Psoas muscle (tissue), 7 donors: ENCODE measurements at regions not wholly inside any gene's neighbourhood (a gene's known extent, or its start where the extent isn't known, plus 50 kb on each side); places are given as distances from the start of the nearest gene placed in this dataset.

Experiments used
- ATAC-seq, 4 donors: fragments of 200-7000 bp; cut with Tn5 transposase; one replicate each; pipeline ENCODE4 v1.9.1; 2020; ENCODE audit warnings: moderate library complexity in 3 of 4, mild to moderate bottlenecking in 2 of 4
- DNase-seq, 2 donors: peaks; one replicate each; pipeline ENCODE4 v3.0.0-alpha.2; 2020
- H3K27ac ChIP-seq: fragments of 200-600 bp; one replicate; pipeline ENCODE4 v1.8.0; 2022
- H3K27me3 ChIP-seq, 3 donors: fragments of 200-600 bp in 1 of 3; one replicate each; pipeline versions ENCODE4 v1.6.1 to v1.8.0; 2013 to 2022; ENCODE audit warnings: low read length in 2 of 3, mild to moderate bottlenecking in 2 of 3, moderate library complexity in 1 of 3; ENCODE audit not compliant: insufficient read depth in 3 of 3
- H3K36me3 ChIP-seq, 2 donors: fragments of 200-600 bp in 1 of 2; one replicate each; pipeline versions ENCODE4 v1.6.1 to v1.8.0; 2013 to 2022; ENCODE audit warnings: low read depth in 1 of 2, mild to moderate bottlenecking in 1 of 2, moderate library complexity in 1 of 2; ENCODE audit not compliant: insufficient read depth in 1 of 2
- H3K4me1 ChIP-seq: fragments of 200-600 bp; one replicate; pipeline ENCODE4 v1.8.0; 2022
- H3K4me3 ChIP-seq: fragments of 200-600 bp; one replicate; pipeline ENCODE4 v1.8.0; 2022; ENCODE audit warnings: mild to moderate bottlenecking
- H3K9me3 ChIP-seq: fragments of 200-600 bp; one replicate; pipeline ENCODE4 v1.8.0; 2022
- CTCF ChIP-seq: fragments of 200-600 bp; IDR thresholded peaks from one replicate; pipeline ENCODE4 v1.8.0; 2022; ENCODE audit warnings: antibody characterized with exemption
- WGBS, 3 donors: extraction: QIAGEN DNeasy Blood & Tissue Kit; methylation state at CpG; one replicate each; pipeline versions ENCODE4 v1.1.6 to v1.1.7; 2013; 5-methylcytosine and 5-hydroxymethylcytosine counted together
- intact Hi-C, 2 donors: fragments of 100-400 bp; cut with DNase I; formaldehyde crosslinking; loops; one replicate each; pipeline versions ENCODE4 v1.11.0 to v1.14.2; 2022
- donor health status: healthy with polysubstance abuse.
- donor health status: DM: no; HTN: no; CAD: no; lungs with moderate emphysema.
- donor health status: Bipolar disorder and iron deficiency.
- donor health status: healthy.
- donor health status: DM: yes; HTN: yes; CAD: no.
- donor health status: DM: no; HTN: no; CAD: no.
- donor health status: DM: yes; HTN: yes; CAD: no.

GRCh38 chr7:118110178-118110925 is 73.6 kb upstream of the LSM8 start:
- H3K27me3 ChIP-seq, result no peaks in the 10 kb centered on the region
- ATAC-seq, result no peak
- H3K36me3 ChIP-seq, result no peaks in the 10 kb centered on the region
- WGBS, 3 donors, result 92 to 97% (median 92%) methylated on average over 2 of the region's 2 CpGs
- no peak overlapping the region for H3K4me3 ChIP-seq
- H3K27ac ChIP-seq, result no peak overlapping the region
- no peaks in the 10 kb centered on the region for H3K9me3 ChIP-seq
- intact Hi-C loops, result no loop called here
- no peak for DNase-seq
- TF ChIP-seq CTCF, result no peak
- no peaks in the 10 kb centered on the region for H3K4me1 ChIP-seq

- DNase-seq, result no peak
- Histone ChIP-seq H3K4me1 (no peaks in the 10 kb centered on the region), H3K27me3 (no peaks in the 10 kb centered on the region), H3K9me3 (no peaks in the 10 kb centered on the region), H3K36me3 (no peaks in the 10 kb centered on the region), H3K4me3 (no peak overlapping the region), H3K27ac (no peak overlapping the region)
- ATAC-seq, result no peak
- TF ChIP-seq CTCF, result no peak
- 73 to 79% (median 76%) methylated on average over 2 of the region's 2 CpGs for WGBS, 3 donors
- intact Hi-C loops, result no loop called here
Observed at GRCh38 chr7:118111347-118111746, 72.6 kb upstream of the LSM8 start.

GRCh38 chr7:118114175-118114574 is 69.8 kb upstream of the LSM8 start:
- intact Hi-C loops, result no loop called here
- ATAC-seq (no peak), DNase-seq (no peak)
- H3K4me1 ChIP-seq, result no peaks in the 10 kb centered on the region
- H3K27me3 ChIP-seq, result no peaks in the 10 kb centered on the region
- H3K4me3 ChIP-seq, result no peak overlapping the region
- H3K9me3 ChIP-seq, result no peaks in the 10 kb centered on the region
- TF ChIP-seq CTCF, result no peak
- WGBS, 3 donors, result 87 to 92% (median 89%) methylated on average over 10 of the region's 10 CpGs
- H3K27ac ChIP-seq, result no peak overlapping the region
- no peaks in the 10 kb centered on the region for H3K36me3 ChIP-seq

- no peaks in the 10 kb centered on the region for H3K9me3 ChIP-seq
- no peaks in the 10 kb centered on the region for H3K36me3 ChIP-seq
- WGBS, 3 donors, result 51 to 59% (median 59%) methylated on average over 3 of the region's 3 CpGs
- H3K27ac ChIP-seq, result no peak overlapping the region
- TF ChIP-seq CTCF, result no peak
- no peaks in the 10 kb centered on the region for H3K4me1 ChIP-seq
- intact Hi-C loops, result no loop called here
- H3K4me3 ChIP-seq, result no peak overlapping the region
- DNase-seq, result no peak
- no peak for ATAC-seq
- no peaks in the 10 kb centered on the region for H3K27me3 ChIP-seq
Observed at GRCh38 chr7:118129041-118129795, 54.7 kb upstream of the LSM8 start.
